Astrocyte of the cerebellum (primary cell): ENCODE measurements at regions not wholly inside any gene's neighbourhood (a gene's known extent, or its start where the extent isn't known, plus 50 kb on each side); places are given as distances from the start of the nearest gene placed in this dataset.
"Not testable (repeated sequence)": the region's sequence is repeated elsewhere in the genome, so short reads cannot be mapped to it uniquely, and the experiment has no call there.

ENCODE experiments used
- DNase-seq: peaks from one replicate; pipeline ENCODE4 v3.0.0-alpha.2; 2011; ENCODE audit warnings: low read depth
- H3K4me3 ChIP-seq: 2 replicates; pipeline ENCODE4 v1.5.1; 2011; ENCODE audit warnings: mild to moderate bottlenecking, low read depth, low read length, moderate library complexity
- in situ Hi-C: cut with HindIII; loops from 2 replicates; pipeline ENCODE4 v1.10.0; 2017; ENCODE audit warnings: low sequenced_read_pairs
- TF ChIP-seq, protein P1 (sequence below): IDR thresholded peaks from 2 replicates; pipeline ENCODE4 v1.5.1; 2012; ENCODE audit warnings: low read length, low read depth, moderate library complexity, mild to moderate bottlenecking; ENCODE audit errors: missing control alignments

DNA sequence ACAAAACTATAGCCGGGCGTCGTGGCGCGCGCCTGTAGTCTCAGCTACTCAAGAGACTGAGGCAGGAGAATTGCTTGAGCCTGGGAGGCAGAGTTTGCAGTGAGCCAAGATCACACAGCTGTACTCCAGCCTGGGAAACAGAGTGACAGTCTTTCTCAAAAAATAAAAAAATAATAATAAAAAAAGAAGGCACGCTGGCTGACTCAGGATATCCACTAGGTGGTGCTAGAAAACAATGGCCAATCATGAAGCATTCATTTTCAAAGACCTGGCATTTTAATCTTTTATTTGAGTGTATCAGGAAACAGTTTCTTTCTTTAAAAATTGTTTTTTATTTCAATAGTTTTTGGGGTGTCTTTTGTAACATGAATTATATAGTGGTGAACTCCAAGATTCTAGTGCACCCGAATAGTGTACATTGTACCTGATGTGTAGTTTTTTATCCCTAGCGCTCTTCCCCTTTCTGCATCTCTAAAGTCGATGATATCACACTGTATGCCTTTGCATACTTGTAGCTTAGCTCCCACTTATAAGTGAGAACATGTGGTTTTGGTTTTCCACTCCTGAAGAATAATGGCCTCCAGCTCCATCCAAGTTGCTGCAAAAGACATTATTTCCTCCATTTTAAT lies 88.6 kb downstream of the LYZL1 start:
- in situ Hi-C loops = no loop called here
- no peak for DNase-seq
- TF ChIP-seq, protein P1, sequence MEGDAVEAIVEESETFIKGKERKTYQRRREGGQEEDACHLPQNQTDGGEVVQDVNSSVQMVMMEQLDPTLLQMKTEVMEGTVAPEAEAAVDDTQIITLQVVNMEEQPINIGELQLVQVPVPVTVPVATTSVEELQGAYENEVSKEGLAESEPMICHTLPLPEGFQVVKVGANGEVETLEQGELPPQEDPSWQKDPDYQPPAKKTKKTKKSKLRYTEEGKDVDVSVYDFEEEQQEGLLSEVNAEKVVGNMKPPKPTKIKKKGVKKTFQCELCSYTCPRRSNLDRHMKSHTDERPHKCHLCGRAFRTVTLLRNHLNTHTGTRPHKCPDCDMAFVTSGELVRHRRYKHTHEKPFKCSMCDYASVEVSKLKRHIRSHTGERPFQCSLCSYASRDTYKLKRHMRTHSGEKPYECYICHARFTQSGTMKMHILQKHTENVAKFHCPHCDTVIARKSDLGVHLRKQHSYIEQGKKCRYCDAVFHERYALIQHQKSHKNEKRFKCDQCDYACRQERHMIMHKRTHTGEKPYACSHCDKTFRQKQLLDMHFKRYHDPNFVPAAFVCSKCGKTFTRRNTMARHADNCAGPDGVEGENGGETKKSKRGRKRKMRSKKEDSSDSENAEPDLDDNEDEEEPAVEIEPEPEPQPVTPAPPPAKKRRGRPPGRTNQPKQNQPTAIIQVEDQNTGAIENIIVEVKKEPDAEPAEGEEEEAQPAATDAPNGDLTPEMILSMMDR = peak; percentile 78
- no peak overlapping the region for H3K4me3 ChIP-seq

DNA sequence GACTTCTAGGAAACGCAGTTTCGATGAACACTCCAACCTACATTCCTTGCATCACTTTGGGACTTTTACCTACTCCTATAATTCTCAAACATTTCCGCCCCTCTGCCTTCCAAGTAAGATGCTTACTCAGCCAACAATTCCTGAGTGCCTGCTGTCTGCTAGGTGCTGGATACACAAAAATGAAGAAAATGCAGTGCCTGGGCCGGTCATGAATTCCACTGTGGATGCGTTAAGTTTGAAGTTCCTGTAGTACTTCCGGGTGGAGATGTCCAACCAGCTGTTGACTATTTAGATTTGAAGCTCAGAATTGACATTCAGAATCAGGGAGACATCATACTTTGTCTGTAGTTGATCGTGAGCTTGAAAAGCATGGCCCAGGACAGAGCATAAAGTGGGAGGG lies 89.2 kb downstream of the LYZL1 start:
- no peak for DNase-seq
- no peak overlapping the region for H3K4me3 ChIP-seq
- TF ChIP-seq, protein P1 = no peak
- in situ Hi-C loops = no loop called here

DNA sequence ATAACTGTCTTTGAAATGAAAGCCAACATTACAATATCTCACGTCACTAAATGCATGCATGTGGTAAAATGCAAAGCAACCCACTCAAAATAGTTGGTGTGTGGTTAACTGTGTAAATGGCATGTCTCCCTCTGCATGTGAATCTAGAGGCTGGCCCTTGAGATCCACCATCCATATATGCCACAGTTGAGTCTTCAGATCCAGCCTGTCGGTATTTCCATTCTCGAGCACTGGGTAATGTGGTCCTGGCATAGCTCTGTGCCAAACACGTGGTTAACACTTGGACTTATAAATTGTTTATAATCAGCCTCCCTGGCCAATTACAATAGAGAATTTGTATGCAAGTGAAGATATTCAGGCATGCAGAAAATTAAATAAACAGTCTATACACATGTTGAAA lies 90.3 kb downstream of the LYZL1 start:
- TF ChIP-seq, protein P1 = no peak
- in situ Hi-C loops = no loop called here
- H3K4me3 ChIP-seq = no peak overlapping the region
- DNase-seq = no peak

DNA sequence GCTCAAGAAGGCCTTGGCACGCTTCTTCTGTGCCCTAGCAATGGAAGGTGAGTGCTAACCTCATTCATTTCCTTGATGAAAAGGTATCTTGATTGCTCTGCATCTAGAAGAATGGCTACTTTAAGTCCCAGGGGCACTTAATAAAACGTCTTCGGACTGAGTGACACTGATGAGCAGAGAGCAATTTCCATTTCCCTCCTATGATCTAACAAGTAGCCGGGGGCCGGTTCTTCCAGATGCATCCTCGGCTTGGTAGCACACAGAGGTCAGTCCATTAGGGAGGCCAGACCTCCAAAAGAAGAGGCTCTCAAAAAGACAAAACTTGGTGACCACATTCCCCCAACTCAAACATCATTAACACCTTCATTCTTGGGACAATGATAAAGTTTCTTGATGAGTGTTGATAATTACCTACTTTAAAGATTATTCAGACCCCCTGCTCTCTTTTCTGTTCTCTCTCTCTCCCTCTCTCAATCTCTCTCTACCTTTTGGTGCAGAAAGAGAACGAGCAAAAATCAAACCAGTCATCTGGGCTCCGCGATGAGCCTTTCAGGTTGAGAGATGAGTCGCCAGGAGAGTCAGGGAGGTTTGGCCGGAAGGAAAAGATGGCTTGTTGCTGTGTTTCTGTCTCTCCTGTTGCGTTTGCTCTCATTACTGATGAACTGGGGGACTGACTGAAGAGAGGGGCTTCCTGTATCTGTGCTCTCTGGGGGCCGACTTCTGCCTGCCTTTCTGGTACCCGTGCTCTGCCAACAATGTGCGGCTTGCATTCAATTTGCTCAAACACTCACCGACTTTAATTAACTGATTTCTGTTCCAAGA lies 91.1 kb downstream of the LYZL1 start:
- H3K4me3 ChIP-seq, in situ Hi-C loops, DNase-seq: not testable (repeated sequence)

DNA sequence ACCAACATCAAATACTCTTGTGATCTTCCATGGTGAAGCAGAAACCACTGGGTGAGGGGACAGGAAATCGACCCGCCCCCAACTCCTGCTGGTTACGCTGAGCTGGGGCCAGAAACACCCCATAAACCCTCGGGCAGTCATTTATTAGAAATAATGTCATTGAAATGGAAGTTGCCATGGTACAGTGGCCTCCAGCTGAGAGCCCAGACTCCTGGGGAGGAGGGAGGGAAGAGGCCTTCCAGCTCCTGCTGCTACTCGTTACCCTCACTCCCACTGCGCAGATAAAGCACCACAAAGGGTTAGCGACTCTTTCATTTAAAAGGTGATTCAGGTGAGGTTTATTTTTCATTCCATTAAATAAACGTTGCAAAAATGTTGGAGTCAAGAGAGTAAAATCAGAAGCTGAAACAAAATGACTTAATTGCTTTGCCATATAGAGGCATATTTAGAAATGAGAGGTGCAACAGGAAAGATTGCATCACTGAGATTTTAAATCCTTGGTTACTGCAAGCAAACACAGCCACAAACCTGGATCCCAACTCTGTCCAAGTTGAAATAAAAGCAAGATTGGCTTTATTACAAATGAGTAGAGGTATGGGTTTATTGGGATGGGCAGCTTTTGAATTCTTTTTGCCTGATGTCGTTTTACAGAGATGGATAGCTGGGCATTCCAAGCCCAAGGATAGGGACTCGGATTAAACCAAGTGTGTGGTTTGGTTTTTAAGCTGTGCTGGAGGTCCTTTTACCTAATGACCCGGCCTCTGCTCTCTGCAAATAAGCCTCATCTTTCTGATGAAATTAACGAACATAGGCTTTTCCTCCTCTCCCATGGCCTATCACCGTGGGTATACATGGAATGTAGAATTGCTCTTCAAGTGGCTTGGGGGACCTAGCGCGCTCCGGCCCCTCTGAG lies 92.0 kb downstream of the LYZL1 start:
- DNase-seq, H3K4me3 ChIP-seq, in situ Hi-C loops: not testable (repeated sequence)

DNA sequence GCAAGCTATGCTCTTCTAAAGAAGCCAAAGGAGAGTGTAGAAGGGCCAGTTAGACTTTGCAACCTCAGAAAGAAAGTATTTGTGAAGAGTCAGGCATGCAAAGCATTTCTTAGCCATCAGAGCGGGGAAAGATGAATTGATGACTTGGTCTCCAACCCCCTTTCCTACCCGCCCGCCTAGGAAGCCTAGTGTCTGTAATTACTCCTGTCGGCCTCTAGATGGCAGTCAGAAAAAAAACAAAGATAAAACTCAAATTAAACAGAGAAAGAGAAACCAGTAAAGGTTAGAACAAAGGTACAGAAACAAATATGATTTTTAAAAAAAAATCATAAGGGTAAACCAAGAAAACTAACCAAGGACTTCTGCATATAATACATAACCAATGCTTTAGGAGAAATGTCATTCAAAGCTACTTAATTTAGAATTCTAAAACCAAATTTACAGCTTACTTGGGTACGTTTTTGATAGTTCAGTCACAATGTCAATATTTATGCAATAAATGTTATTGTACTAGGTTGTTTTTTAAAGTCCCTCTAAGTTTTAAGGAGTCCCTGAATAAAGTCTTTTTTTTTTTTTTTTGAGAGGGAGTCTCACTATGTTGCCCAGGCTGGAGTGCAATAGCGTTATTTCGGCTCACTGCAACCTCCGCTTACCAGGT lies 97.6 kb downstream of the LYZL1 start:
- TF ChIP-seq, protein P1 = peak; percentile 72
- no peak for DNase-seq

DNA sequence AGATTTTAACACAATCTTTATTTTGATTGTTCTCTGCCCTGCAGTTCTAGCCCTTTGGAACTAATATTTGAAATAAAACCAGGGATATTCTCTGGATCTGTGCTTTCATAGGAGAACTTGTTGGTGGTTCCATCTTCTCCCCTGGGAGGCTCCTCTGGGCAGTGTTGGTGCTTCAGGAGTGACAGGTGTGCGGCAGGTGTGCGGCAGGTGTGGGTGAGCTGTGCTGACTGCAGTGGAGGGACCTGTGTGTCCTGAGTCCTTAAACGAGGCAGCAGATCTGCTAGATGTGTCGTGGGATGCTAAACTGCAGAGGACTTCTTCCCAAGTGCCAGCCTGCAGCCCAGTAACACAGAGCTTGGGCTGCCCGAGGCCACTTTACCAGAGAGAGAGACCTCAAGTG lies 98.4 kb downstream of the LYZL1 start:
- in situ Hi-C loops = no loop called here
- no peak for DNase-seq
- no peak overlapping the region for H3K4me3 ChIP-seq
- TF ChIP-seq, protein P1 = no peak

More for the DNA sequence above, 97.6 kb downstream of the LYZL1 start:
- in situ Hi-C loops = no loop called here
- no peak overlapping the region for H3K4me3 ChIP-seq

DNA sequence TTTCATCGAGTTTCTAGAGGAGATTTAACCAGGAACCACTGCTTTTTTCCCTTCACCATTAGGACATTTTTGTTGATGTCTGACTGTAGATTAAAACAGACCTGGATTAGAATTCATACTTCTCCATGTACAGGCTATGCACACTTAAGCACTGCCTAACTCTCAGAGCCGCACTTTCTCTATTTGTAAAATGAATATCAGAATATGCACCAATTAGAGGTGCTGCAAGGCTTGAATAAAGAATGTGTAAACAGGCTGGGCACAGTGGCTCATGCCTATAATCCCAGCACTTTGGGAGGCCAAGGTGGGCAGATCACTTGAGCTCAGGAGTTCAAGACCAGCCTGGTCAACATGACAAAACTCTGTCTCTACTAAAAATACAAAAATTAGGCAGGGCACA lies 99.2 kb downstream of the LYZL1 start:
- H3K4me3 ChIP-seq, in situ Hi-C loops, DNase-seq: not testable (repeated sequence)
